OCI-LY3 (cell line): ENCODE measurements at regions not wholly inside any gene's neighbourhood (a gene's known extent, or its start where the extent isn't known, plus 50 kb on each side); places are given as distances from the start of the nearest gene placed in this dataset.

Experiments used
- CTCF ChIP-seq: fragments of 200-600, 300-600 bp; sonication (generic); IDR thresholded peaks from 2 replicates; pipeline ENCODE4 v1.5.1; 2014; ENCODE audit warnings: antibody characterized with exemption, low read length, low read depth
- EZH2phosphoT487 ChIP-seq: fragments of 200-600 bp; shearing (Covaris generic); IDR thresholded peaks from 2 replicates; pipeline ENCODE4 v1.6.1; 2018; ENCODE audit warnings: antibody characterized with exemption, mixed run types, low read depth

- no peak for TF ChIP-seq CTCF
- TF ChIP-seq EZH2phosphoT487, result no peak
Observed at GRCh38 chr6:169981568-169981967, 230.1 kb downstream of the ERMARD start.
